ENCODE measurements at regions not wholly inside any gene's neighbourhood (a gene's known extent, or its start where the extent isn't known, plus 50 kb on each side); places are given as distances from the start of the nearest gene placed in this dataset.

GRCh38 chr9:97761056-97761598, 64.0 kb upstream of the XPA start:
- no peak for TF ChIP-seq CTCF (IDR thresholded peaks at IDR 0.05; ENCODE audit: poor library complexity, severe bottlenecking)
- TF ChIP-seq EP300 (conservative IDR thresholded peaks at IDR 0.05; ENCODE audit: poor library complexity, severe bottlenecking): no peak
- no peak for TF ChIP-seq TAF1 (IDR thresholded peaks at IDR 0.05; ENCODE audit: low read depth)
- TF ChIP-seq EZH2 (IDR thresholded peaks at IDR 0.05; ENCODE audit: borderline replicate concordance, insufficient read depth, low read length, poor library complexity, severe bottlenecking): no peak
- no peak for TF ChIP-seq POLR2AphosphoS5 (IDR thresholded peaks at IDR 0.05)

All from neural cell (in vitro differentiated cells).